HCT116 (cell line): ENCODE measurements at regions not wholly inside any gene's neighbourhood (a gene's known extent, or its start where the extent isn't known, plus 50 kb on each side); places are given as distances from the start of the nearest gene placed in this dataset.

Experiments used
- ATAC-seq: fragments of 200-7000 bp; cut with Tn5 transposase; 2 replicates; pipeline ENCODE4 v1.9.1; 2020; ENCODE audit warnings: mild to moderate bottlenecking, moderate library complexity
- BruUV-seq: library from RNA; stranded (reverse); fragments of 400-500 nt; replicated peaks from 2 replicates; lab custom pipeline; 2021; lab: Mats Ljungman, UMichigan
- CTCF ChIA-PET: fragments of 300-600 bp; sonication (Branson Sonifier 250); formaldehyde crosslinking; loops from one replicate; lab custom pipeline; 2021; ENCODE audit warnings: antibody characterized with exemption; lab: Charles Lee
- POLR2A ChIA-PET: fragments of 300-600, 350-600 bp; sonication (Branson Sonifier 250); formaldehyde crosslinking; loops from one replicate; lab custom pipeline; 2021; ENCODE audit warnings: antibody characterized with exemption; lab: Charles Lee
- RAD21 ChIA-PET, 2 experiments: fragments of 300-600 bp; sonication (Branson Sonifier 250); formaldehyde crosslinking; loops; one replicate each; lab custom pipeline; 2023; ENCODE audit warnings: low total read pairs in 2 of 2; ENCODE audit not compliant: uncharacterized antibody in 2 of 2, unreplicated experiment in 2 of 2, low non-redundant PET in 1 of 2; lab: Charles Lee
- DNase-seq: peaks from one replicate; pipeline ENCODE4 v3.0.0-alpha.2; 2010; ENCODE audit warnings: low read depth, low spot score
- H2AFZ ChIP-seq: fragments of 200-600 bp; shearing (Covaris generic), sonication (generic); 2 replicates; pipeline ENCODE4 v1.6.1; 2017; ENCODE audit warnings: low read depth, mixed run types, mixed read lengths, antibody characterized with exemption, low read length; ENCODE audit not compliant: poor library complexity, severe bottlenecking
- H3K27ac ChIP-seq: 2 replicates; pipeline ENCODE4 v1.5.1; 2012; ENCODE audit warnings: low read depth, low read length
- H3K27me3 ChIP-seq: fragments of 200-600 bp; sonication (generic); 2 replicates; pipeline ENCODE4 v1.6.1; 2016; ENCODE audit warnings: mixed run types, low read length, mixed read lengths; ENCODE audit not compliant: insufficient read depth
- H3K36me3 ChIP-seq, 2 experiments: fragments of 200-500 bp in 1 of 2; fragments of 200-600 bp in 1 of 2; sonication (Bioruptor generic) in 1 of 2; sonication (generic) in 1 of 2; 2 replicates each; pipeline versions ENCODE4 v1.5.1 to v1.6.1; 2014 to 2016; ENCODE audit warnings: low read length in 2 of 2, inconsistent platforms in 1 of 2, mixed read lengths in 1 of 2, mixed run types in 1 of 2; ENCODE audit not compliant: insufficient read depth in 2 of 2, control insufficient read depth in 1 of 2
- H3K4me1 ChIP-seq, 2 experiments: fragments of 200-600 bp in 1 of 2; sonication (generic) in 1 of 2; 2 replicates each; pipeline versions ENCODE4 v1.5.1 to v1.6.1; 2012 to 2017; ENCODE audit warnings: low read length in 2 of 2, inconsistent platforms in 1 of 2, mild to moderate bottlenecking in 1 of 2, mixed read lengths in 1 of 2, mixed run types in 1 of 2, moderate library complexity in 1 of 2; ENCODE audit not compliant: insufficient read depth in 2 of 2, control insufficient read depth in 1 of 2
- H3K4me2 ChIP-seq: fragments of 200-600 bp; sonication (generic); 2 replicates; pipeline ENCODE4 v1.6.1; 2017; ENCODE audit warnings: mixed run types, low read length, mixed read lengths
- H3K4me3 ChIP-seq, 2 experiments: fragments of 200-600 bp in 1 of 2; sonication (generic) in 1 of 2; replicated peaks in 1 of 2; 2 replicates each; pipeline ENCODE4 v1.5.1; 2011 to 2016; ENCODE audit warnings: low read length in 2 of 2, control low read depth in 1 of 2, low read depth in 1 of 2, mild to moderate bottlenecking in 1 of 2, mixed read lengths in 1 of 2, mixed run types in 1 of 2
- H3K79me2 ChIP-seq: fragments of 200-600 bp; sonication (generic); 2 replicates; pipeline ENCODE4 v1.6.1; 2017; ENCODE audit warnings: mild to moderate bottlenecking, mixed run types, low read length, moderate library complexity, mixed read lengths; ENCODE audit not compliant: insufficient read depth
- H3K9ac ChIP-seq: fragments of 200-600 bp; sonication (generic); 2 replicates; pipeline ENCODE4 v1.6.1; 2016; ENCODE audit warnings: low read length, mixed read lengths
- H3K9me2 ChIP-seq: fragments of 200-600 bp; sonication (generic), shearing (Covaris generic); 2 replicates; pipeline ENCODE4 v1.6.1; 2017; ENCODE audit warnings: mixed run types, mild to moderate bottlenecking, moderate library complexity; ENCODE audit not compliant: insufficient read depth
- H3K9me3 ChIP-seq, 2 experiments: fragments of 200-500 bp in 1 of 2; fragments of 200-600 bp in 1 of 2; sonication (Bioruptor generic) in 1 of 2; sonication (generic) in 1 of 2; 2 replicates each; pipeline ENCODE4 v1.6.1; 2014 to 2017; ENCODE audit warnings: low read length in 2 of 2, mixed read lengths in 2 of 2, inconsistent platforms in 1 of 2, low read depth in 1 of 2, mild to moderate bottlenecking in 1 of 2, mixed run types in 1 of 2, moderate library complexity in 1 of 2; ENCODE audit not compliant: control insufficient read depth in 1 of 2, insufficient read depth in 1 of 2
- H4K20me1 ChIP-seq: fragments of 200-600 bp; sonication (generic), shearing (Covaris generic); 2 replicates; pipeline ENCODE4 v1.6.1; 2017; ENCODE audit warnings: mixed run types, mild to moderate bottlenecking, moderate library complexity; ENCODE audit not compliant: insufficient read depth
- ATF3 ChIP-seq: IDR thresholded peaks from 2 replicates; pipeline ENCODE4 v1.6.1; 2012
- CBX3 ChIP-seq: IDR thresholded peaks from 2 replicates; pipeline ENCODE4 v1.6.1; 2012; ENCODE audit warnings: low read depth
- CEBPB ChIP-seq: IDR thresholded peaks from 2 replicates; pipeline ENCODE4 v1.6.1; 2012; ENCODE audit warnings: low read depth
- CTCF ChIP-seq, 3 experiments: fragments of 200-600 bp in 1 of 3; sonication (generic) in 1 of 3; IDR thresholded peaks in 2 of 3; conservative IDR thresholded peaks in 1 of 3; 2 replicates each; pipeline ENCODE4 v1.5.1; 2012 to 2017; ENCODE audit warnings: low read depth in 2 of 3, low read length in 2 of 3, antibody characterized with exemption in 1 of 3, borderline replicate concordance in 1 of 3, control low read depth in 1 of 3, mild to moderate bottlenecking in 1 of 3, mixed read lengths in 1 of 3, mixed run types in 1 of 3, moderate library complexity in 1 of 3; ENCODE audit not compliant: insufficient read depth in 1 of 3
- EGR1 ChIP-seq: IDR thresholded peaks from 2 replicates; pipeline ENCODE4 v1.6.1; 2012; ENCODE audit warnings: low read depth
- ELF1 ChIP-seq: IDR thresholded peaks from 2 replicates; pipeline ENCODE4 v1.6.1; 2012; ENCODE audit warnings: low read depth, borderline replicate concordance
- EZH2 ChIP-seq: fragments of 200-600 bp; sonication (generic); IDR thresholded peaks from 2 replicates; pipeline ENCODE4 v1.6.1; 2017; ENCODE audit warnings: antibody characterized with exemption, mixed run types
- EZH2phosphoT487 ChIP-seq: fragments of 200-600 bp; IDR thresholded peaks from 2 replicates; pipeline ENCODE4 v1.6.1; 2018; ENCODE audit warnings: antibody characterized with exemption, borderline replicate concordance
- FOSL1 ChIP-seq: IDR thresholded peaks from 2 replicates; pipeline ENCODE4 v1.6.1; 2012; ENCODE audit warnings: low read depth
- JUND ChIP-seq: IDR thresholded peaks from 2 replicates; pipeline ENCODE4 v1.6.1; 2012
- MAX ChIP-seq: IDR thresholded peaks from 2 replicates; pipeline ENCODE4 v1.6.1; 2012
- POLR2A ChIP-seq: IDR thresholded peaks from 2 replicates; pipeline ENCODE4 v1.7.0; 2011; ENCODE audit warnings: borderline replicate concordance; ENCODE audit not compliant: insufficient read depth, insufficient read length; ENCODE audit errors: extremely low read depth
- POLR2AphosphoS5 ChIP-seq: IDR thresholded peaks from 2 replicates; pipeline ENCODE4 v1.6.1; 2011; ENCODE audit warnings: mild to moderate bottlenecking, low read depth, low read length, moderate library complexity
- RAD21 ChIP-seq: IDR thresholded peaks from 2 replicates; pipeline ENCODE4 v1.6.1; 2012; ENCODE audit warnings: low read depth, mild to moderate bottlenecking
- YY1 ChIP-seq: IDR thresholded peaks from 2 replicates; pipeline ENCODE4 v1.6.1; 2011; ENCODE audit warnings: low read length, low read depth, moderate library complexity, mild to moderate bottlenecking; ENCODE audit not compliant: insufficient replicate concordance; ENCODE audit errors: extremely low read depth
- ZBTB33 ChIP-seq: IDR thresholded peaks from 2 replicates; pipeline ENCODE4 v1.6.1; 2011; ENCODE audit warnings: mild to moderate bottlenecking, low read length, moderate library complexity; ENCODE audit not compliant: insufficient replicate concordance; ENCODE audit errors: extremely low read depth
- ZFX ChIP-seq: fragments of 450-650 bp; IDR thresholded peaks from 2 replicates; pipeline ENCODE4 v1.6.1; 2017
- intact Hi-C: fragments of 100-400 bp; cut with micrococcal nuclease; formaldehyde crosslinking; loops from 2 replicates; pipeline ENCODE4 v1.10.0; 2022

- no peak overlapping the region for H3K4me3 ChIP-seq
- POLR2A ChIA-PET: no interaction called here
- peaks cover 0 to 7% of the 10 kb centered on the region in 2 experiments; a peak in 1 of 4 replicates for H3K9me3 ChIP-seq
- H4K20me1 ChIP-seq: no peaks in the 10 kb centered on the region
- no peaks in the 10 kb centered on the region for H3K9me2 ChIP-seq
- no TSS peak for BruUV-seq
- no peaks in the 10 kb centered on the region for H3K79me2 ChIP-seq
- no peak for DNase-seq
- ATAC-seq: no peak
- intact Hi-C loops: no loop called here
- no peak overlapping the region for H2AFZ ChIP-seq
- no peaks in the 10 kb centered on the region for H3K27me3 ChIP-seq
- no peak overlapping the region for H3K9ac ChIP-seq
- no peaks in the 10 kb centered on the region for H3K4me1 ChIP-seq
- no peak overlapping the region for H3K4me2 ChIP-seq
- RAD21 ChIA-PET: no interaction called here
- H3K36me3 ChIP-seq: no peaks in the 10 kb centered on the region
- H3K27ac ChIP-seq: no peak overlapping the region
- TF ChIP-seq ZBTB33 (no peak), MAX (no peak), RAD21 (no peak), POLR2AphosphoS5 (no peak), CTCF (IDR thresholded peaks at IDR 0.05 in 2 of 3, conservative IDR thresholded peaks at IDR 0.05 in 1 of 3; ENCODE audit: borderline replicate concordance in 1 of 3, insufficient read depth in 1 of 3, low read depth in 2 of 3, low read length in 2 of 3) (no peak), YY1 (no peak), ZFX (no peak), ELF1 (no peak), EGR1 (no peak), CEBPB (no peak), POLR2A (no peak), CBX3 (no peak), JUND (no peak), ATF3 (no peak), EZH2 (no peak), FOSL1 (no peak), EZH2phosphoT487 (no peak)
- CTCF ChIA-PET: no interaction called here
These were observed 116.0 kb upstream of the PTPRT start for GRCh38 chr20:43305749-43306148.
